Stimulated activated CD8-positive, alpha-beta memory T cell treated with anti-CD3 and anti-CD28 coated beads, Interleukin-15, amount 100 ng/mL, for 24 hours (primary cell): ENCODE measurements at regions not wholly inside any gene's neighbourhood (a gene's known extent, or its start where the extent isn't known, plus 50 kb on each side); places are given as distances from the start of the nearest gene placed in this dataset.
"Not testable (repeated sequence)": the region's sequence is repeated elsewhere in the genome, so short reads cannot be mapped to it uniquely, and the experiment has no call there.

Experiments used
- DNase-seq: peaks from one replicate; pipeline ENCODE4 v3.0.0-alpha.2; 2020; ENCODE audit warnings: low read depth

DNA sequence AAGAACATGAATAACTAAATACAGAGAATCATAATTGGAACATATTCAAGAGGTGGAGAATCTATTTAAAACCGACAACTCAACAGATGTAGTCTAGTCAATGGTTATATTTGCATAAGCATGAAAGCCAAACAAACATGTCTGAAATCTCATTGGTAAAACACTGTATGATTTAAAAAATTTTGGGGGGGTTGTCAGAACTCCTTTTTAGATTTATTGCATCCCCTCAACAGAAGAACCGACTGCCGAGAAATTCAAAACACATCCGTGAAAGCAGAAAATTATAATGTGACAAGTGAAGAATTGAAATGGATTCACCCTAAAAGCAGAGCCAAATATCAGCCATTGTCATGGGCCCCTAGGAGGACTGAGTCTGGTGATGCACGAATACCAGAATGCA, 633.4 kb upstream of the KCNMB2 start:
- no peak for DNase-seq

DNA sequence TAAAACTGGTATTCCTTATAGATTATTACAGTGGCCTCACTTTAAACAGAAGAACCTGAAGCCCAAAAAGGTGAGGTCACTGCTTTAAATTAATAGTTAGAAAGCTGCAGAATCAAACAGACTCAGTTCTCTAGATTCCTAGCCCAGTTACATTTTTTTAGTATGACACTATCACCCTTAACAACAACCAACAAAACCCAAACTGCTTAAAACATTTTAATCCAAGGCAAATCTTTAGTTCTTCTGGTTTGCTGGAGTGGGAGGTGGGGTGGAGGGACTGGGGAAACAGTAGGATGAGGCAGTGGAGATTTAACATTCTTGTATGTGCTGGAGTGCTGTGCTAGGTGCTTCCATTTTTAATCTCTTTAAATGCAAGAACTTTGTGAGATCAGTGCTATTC, 631.6 kb upstream of the KCNMB2 start:
- DNase-seq: no peak

DNA sequence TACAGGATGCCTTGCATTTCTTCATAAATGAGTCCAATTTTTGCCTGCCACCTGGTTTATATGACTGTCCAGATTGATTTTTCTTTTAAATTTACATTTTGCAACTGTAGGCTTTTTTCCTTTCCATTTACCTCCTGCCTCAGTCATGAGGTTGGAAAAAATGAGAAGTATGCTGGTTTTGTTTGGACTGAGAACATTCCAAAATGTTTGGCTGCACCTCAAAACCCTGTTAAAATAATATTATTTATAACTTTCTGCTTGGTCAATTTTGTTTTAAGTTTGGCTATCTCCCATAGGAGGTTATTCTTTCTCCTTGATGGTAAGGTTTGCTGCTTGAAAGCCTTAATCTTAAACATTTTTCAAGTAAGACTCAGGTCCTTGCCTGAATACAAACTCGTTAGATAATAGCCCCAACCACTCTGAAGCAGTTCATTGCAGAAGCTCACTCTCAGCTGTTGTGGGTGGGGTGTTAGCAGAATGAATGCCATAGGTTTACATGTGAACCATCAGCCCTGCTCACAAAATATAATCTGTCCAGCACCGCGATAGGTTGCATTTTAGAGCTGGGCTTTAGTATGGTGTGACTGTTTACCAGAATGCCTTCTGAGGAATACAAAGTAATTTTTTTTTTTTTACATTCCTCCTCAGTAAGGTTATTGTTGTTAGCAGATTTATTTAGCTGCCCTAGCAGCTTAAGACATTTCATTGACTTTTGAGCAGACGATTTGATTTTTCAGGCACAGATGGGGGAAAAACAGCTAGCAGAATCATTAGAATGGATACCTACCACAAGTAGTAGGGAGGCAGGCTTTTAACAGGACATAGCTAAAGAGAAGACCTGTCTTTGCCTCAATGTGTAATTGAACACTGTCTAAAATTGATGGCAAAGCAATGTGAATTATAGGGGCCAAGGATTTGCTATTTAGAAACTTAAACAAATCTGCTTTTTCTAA, 630.8 kb upstream of the KCNMB2 start:
- DNase-seq: no peak

DNA sequence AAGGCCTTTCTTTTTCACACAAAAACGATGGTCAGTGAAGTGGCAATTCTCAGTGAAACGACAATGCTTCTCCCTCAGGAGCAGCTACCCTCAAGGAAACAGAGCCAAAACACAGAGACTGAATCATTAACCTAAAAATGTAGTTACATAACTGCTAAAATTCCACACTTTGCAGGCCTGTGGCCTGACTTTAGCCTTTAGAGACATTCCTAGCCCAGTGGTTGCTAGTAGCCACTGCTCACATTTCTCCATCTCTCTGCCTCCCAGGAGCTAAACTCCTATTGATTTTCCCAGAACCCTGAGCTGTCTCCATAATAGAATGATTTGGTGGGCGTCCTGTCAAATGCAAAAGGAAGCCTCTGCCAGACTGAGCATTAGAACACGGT, 630.1 kb upstream of the KCNMB2 start:
- no peak for DNase-seq

DNA sequence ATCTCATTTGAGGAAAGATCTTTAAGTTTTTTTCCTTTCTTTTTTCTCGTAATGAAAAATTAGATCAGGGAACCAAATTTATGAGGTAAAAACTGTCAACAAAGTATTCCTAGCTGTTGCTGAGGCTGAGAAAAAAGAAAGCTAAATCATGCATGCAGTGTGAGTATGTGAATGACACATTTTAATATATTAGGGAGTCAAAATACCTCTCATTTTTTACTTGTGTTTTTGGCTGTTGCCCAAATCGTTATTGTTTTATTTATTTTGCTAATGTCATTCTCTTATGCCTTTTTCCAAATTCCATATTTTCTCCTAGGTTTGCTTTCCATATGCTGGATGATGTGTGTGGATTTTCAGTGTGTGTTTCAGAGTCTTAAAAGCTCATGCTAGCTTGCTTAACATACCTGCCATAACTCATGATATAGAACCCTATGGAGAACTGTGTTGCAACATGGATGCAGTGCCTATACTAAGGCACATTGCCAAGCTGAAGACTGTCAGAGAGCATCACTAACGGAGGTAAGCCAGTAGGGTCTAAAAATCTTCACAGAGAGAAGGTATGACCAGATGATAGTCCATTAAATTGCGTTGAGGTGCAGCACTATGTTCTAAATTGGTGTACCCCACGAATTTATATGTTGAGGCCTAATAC, 629.5 kb upstream of the KCNMB2 start:
- no peak for DNase-seq

DNA sequence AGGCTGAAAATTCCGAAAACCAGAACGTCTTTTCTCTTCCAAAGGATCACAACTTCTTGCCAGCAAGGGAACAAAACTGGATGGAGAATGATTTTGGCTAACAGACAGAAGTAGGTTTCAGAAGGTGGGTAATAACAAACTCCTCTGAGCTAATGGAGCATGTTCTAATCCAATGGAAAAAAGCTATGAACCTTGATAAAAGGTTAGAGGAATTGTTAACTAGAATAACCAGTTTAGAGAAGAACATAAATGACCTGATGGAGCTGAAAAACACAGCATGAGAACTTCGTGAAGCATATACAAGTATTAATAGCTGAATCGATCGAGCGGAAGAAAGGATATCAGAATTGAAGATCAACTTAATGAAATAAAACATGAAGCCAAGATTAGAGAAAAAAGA, 626.7 kb upstream of the KCNMB2 start:
- DNase-seq: not testable (repeated sequence)

DNA sequence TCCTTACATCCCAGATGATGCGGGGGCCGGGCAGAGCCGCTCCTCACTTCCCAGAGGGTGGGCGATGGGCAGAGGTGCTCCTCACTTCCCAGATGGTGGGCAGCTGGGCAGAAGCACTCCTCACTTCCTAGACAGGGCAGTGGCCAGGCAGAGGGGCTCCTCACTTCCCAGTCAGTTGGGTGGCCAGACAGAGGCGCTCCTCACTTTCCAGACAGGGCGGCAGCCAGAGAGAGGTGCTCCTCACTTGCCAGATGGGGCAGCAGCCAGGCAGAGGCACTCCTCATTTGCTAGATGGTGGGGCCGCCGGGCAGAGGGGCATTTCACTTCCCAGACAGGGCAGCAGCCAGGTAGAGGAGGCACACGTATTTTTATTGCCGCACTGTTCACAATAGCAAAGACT, 622.0 kb upstream of the KCNMB2 start:
- no peak for DNase-seq

DNA sequence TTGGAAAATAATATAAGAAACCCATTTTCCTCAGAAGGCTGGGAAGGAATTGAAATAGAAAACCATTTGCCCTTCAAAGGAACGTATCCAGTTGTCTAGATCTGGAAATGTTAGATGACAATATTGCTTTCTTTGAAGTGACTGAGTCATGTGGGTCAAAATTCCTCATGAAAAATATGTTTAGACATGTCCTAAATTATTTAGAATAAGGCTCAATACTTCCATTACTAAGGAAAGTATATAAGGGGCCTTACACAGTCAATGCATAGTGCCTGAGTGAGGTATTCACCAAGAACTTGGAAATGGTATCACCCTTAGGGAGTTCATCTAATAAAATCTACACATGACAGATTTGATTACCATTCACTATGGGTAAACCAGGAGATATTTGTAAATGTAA, 619.8 kb upstream of the KCNMB2 start:
- no peak for DNase-seq

DNA sequence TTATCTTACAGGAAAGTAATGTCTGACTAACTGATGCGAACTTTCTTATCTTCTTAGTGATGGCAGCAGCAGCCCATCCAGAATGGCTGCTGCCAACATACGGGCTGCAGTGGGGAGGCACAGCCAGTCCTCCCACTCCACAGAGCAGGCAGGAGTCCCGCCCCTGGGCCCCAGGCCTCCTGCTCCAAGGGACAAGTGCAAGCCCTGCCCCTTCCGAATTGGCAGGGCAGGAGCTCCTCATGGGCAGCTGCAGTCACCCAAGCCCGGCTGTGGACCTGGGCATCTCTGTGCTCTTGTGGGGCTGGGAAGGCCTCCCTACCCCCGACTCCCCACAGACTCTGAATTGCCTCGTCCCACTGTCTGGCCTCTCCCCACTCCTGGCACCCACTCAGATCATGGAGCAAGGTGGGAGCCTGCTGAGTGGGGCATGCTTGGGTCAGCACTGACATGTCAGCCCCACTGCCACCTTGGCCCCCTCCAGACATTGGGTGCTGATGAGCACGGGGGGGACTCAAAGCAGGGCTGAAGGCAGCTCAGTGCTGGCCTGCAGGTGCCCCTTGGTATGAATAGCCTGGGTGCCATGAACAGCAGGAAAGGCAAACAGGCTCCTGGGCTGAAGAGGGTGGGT, 618.9 kb upstream of the KCNMB2 start:
- no peak for DNase-seq

DNA sequence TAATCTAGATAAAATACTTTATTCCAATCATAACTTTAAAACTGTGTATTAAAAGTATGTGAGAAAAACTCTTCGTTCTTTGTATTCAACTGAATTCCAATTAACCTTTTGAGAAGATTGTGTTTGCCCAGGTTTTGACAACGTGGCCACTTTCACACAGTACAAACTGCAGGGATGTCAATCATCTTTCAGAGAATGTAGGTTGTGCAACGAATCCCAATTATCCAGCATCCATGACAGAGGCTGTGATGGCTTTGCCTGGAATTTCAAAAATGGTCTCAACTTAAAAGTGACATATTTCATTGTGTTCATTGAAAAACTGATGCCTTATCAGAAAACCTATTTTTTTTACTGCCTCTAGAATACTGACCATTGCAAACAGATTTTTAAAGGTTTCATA, 615.1 kb upstream of the KCNMB2 start:
- DNase-seq: no peak

DNA sequence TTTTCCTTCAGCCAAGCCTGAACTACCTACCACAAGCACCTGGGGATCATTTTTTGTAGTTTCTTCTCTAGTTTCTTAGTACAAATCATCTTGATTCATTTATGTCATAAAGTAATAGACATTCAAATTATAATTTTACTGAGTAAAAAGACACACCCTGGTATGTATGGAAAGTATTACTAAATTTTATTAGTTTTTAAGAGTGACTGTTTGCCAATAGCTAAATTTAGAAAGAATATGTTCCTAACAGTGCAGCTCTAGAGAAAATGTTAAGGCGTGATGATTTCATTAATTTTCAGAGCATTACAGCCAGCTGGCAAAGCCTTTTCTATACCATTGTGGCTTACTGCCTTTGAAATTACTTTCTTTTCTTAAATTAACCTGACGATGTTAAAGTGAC, 612.0 kb upstream of the KCNMB2 start:
- no peak for DNase-seq

DNA sequence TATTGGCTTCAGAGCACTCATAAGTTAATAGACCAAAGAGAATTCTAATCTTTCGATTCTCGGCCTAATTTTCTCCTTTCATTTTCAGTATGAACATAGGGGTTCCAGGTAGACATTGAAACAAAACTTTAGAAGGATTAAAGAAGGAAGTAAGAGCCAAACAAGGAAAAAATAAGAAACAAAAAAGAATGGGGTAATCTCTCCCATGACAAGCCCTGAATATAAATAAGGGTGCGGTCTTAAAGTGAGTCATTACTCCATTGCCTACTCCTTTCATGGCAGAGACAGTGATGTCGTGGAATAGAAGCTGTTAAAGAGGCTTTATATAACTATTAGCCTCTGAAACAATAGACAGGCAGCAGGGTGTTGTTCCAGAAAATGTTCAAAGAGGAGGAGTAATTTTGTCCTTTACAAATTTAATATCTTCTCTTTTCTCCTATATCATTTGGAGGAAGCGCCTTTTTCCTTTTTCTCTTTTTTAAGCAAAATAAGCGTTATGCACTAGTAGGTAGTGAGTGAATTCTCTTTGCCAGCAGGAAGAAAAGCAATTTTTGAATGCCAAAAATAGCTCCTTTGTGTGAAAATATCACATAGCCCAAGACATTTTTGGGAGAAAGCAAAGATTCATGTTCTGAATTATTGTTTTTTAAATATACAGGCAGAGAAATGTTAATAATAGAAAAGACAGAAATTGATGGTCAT, 607.9 kb upstream of the KCNMB2 start:
- no peak for DNase-seq

DNA sequence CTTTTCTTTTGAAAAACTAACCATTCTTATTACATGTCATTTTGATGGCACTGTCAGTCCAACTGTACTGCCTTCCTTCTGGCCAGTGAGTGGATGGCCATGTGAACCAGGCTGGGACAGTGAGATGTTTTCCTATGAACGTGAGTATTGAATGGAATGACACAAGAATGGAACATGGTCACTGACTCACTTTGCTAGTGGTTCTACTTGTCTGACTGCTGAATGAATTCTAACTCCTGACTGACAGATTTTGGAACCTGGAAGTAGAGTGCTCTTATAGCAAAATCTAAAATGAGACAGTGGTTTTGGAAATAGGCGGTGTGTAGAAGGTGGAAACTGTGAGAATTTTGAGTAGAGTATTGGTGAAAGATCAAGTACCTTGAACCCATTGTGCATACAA, 606.9 kb upstream of the KCNMB2 start:
- no peak for DNase-seq

DNA sequence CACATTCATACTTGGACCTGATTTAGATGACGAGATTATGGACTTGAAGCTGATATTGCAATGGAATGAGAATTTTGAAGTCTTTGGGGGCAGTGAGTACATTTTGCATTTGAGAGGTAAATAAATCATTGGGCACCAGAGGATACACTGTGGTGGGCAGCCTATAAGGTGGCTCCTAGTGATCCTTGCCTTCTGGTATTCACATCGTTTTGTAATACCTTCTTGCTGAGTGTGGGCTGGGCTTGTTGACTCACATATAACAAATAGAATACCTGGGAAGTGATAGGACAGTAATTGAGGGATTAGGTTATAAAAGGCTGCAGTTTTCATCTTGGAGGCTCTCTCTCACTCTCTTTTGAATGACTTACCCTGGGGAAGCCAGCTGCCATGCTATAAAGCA, 605.5 kb upstream of the KCNMB2 start:
- DNase-seq: no peak

DNA sequence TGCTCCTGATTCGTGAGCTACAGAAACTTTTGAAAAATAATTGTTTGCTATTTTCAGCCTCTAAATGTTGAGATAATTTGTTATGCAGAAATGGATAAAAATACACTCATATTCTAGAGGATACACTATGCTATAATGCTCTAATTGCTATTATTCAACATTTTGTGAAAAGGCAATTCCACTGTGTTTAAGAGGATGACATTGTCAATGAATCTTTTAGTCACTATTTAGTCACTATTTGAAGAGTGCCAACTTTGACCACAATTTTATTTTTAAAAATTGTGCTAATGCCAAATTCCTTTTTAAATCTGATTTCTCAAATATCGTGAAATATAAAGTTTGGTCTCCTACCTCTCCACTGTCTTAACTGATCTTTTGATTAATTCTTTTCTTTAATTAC, 604.9 kb upstream of the KCNMB2 start:
- no peak for DNase-seq

DNA sequence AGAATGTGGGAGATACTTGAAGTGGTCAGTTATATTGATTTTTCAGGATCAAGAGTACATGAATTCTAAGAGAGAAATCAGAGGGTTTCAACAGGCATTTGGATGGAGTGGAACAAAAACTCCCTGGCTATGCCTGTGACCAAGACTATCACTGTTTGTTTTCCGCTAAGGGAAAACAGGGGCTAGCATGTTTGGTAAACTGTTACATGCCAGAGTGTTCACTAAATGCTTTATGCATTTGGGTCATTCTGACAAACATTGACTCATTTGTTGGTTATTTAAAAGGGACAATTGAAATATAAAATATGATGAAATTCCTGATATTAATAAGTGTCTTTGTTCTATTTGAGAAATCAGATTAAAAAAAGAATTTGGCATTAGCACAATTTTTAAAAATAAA, 603.9 kb upstream of the KCNMB2 start:
- DNase-seq: no peak

DNA sequence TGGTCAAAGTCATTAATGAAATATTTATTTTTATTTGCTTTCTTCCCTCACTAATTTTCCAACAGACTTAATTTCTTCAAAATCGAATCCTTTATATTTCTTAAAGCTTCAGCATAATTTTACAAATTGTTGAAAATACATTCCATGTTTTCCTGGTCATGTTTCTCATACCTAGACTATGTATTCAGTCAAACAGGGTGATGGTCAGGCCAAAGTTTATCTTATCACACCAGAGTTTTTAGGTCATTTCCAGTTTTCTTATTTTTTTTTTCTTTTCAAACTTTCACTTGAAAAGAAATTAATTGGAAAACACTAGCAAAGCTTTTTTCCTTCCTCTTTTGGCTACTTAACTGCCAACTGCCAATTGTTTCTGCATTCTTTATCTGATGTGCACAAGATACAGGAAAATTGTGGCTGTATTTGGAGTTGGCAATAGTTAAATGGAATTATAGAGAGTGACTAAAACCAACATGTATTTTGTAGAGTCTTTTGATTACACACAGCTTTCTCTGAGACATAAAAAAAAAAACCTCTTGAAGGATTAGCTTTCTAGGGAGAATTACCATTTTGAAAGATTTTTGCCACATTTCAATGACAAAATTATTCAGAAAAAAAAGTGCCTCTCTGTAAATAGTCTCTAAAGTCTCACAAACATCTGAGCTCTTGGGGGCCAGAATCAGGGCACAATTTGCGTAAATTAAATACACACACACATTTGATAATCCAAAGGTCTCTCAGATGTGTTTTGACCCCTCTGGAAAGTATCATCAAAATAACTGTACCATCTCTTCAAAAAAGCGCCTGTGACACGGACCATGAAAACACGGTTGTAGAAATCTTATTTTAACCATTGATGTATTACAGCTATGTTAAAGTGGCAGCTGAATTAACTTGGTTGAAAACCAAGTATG, 603.2 kb upstream of the KCNMB2 start:
- DNase-seq: no peak

DNA sequence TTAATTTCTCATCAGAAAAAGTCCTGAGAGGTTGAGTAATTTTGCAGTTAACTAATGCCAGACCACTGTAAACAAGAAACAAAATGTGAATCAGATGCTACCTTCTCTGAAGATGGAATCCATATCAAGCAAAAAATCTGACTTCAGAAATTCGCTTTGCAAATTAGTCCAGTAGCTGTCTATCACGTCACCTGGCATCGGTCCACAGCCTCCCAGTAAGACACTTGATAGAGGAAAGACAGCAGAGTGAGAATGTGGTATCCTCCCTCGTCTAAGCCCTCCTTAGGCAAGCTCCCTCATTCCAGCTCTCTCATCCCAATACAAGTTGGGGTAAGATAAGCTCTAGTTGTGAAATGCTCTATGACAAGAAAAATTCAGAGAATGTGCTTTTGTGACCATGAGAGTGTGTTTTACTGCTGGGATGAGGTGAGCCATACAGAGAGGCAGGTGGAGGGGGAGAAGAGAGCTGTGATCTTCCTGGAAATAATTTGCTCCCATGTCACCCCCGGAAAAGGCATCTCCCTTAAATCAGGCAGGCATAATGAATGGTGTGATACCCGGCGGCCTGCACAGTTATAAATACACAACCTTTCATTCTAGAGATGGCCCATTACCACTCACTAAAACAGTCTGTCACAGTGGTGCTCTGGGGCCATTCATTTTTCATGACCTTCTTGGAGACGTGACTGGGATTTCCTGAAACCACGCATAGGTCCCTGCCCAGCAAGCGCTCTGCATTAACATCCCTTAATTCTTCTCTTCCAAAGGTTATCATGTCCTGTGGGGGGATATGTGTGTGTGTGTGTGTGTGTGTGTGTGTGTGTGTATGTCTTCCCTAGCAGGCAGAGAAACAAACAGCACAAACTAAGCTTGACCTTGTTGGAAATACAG, 602.0 kb upstream of the KCNMB2 start:
- DNase-seq: no peak

DNA sequence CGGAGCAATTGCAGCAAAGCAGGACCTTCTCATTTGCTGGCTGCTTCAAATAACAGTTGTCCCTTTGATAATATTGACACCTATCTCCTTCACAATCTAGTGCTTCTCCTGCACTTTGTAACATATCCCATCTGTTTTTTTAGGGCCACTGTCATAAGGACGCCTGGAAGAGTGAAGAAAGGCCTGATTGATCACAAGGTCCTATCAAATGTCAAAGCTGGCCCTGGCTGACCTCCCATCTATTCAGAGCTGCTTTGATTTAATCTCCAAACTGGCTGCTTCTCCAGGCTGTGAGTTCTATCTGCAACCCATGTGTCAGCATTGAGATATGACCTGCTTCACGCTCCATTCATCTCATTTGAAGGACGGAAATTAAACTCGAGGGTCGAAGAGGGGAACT, 601.2 kb upstream of the KCNMB2 start:
- DNase-seq: no peak

DNA sequence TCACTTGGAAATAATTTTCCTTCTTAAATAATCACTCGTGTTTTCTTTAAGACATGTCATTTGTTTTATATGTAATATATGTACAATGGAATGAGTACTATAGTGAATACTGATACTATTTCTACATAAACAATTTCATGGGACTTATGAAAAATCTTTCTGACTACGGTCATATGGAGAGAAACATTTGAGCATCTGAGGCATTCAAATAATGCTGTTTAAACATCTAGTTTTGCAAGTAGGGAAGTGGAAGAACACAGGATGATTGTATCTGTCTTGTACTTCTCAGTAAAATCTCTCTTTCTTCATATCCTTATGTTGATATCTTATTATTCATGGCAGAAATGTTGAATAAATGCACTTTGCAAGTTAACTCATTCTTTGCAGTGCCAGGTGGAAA, 599.5 kb upstream of the KCNMB2 start:
- DNase-seq: no peak

DNA sequence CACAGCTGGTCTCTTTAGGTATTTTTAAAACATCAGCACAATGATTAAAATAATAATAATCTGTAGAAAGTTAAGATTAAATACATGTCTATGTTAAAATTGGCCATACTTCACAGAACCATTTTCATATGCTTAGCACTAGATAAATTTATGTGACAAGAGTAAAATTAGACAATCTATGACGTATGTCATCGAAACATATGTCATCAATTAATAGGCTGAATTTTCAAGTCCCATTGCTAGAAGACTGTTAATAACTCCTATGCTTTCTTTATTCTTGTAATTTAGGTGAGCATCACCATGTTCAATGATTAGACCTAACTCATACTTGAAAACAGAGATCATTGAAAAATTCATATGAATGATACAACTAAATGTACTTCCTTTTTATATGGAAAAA, 593.3 kb upstream of the KCNMB2 start:
- no peak for DNase-seq
